Kidney glomerular epithelial cell (primary cell): ENCODE measurements at regions not wholly inside any gene's neighbourhood (a gene's known extent, or its start where the extent isn't known, plus 50 kb on each side); places are given as distances from the start of the nearest gene placed in this dataset.

Experiments used
- DNase-seq: peaks from one replicate; lab custom pipeline; 2025; lab: John Stamatoyannopoulos, UW

- no peak for DNase-seq
Measured at GRCh38 chr3:63046152-63046551, 170.9 kb upstream of the CADPS start.

- no peak for DNase-seq
Measured at GRCh38 chr3:63046580-63046979, 171.4 kb upstream of the CADPS start.

- DNase-seq = no peak
Measured at GRCh38 chr3:63047068-63047467, 171.9 kb upstream of the CADPS start.

- DNase-seq = no peak
Measured at GRCh38 chr3:63048367-63049326, 173.4 kb upstream of the CADPS start.

GRCh38 chr3:63050548-63051177, 175.4 kb upstream of the CADPS start:
- DNase-seq = no peak

GRCh38 chr3:63051920-63052319, 176.7 kb upstream of the CADPS start:
- no peak for DNase-seq

GRCh38 chr3:63056932-63057331, 181.7 kb upstream of the CADPS start:
- no peak for DNase-seq

- no peak for DNase-seq
Measured at GRCh38 chr3:63060412-63060811, 185.2 kb upstream of the CADPS start.

GRCh38 chr3:63061449-63061848, 186.2 kb upstream of the CADPS start:
- no peak for DNase-seq

- DNase-seq = no peak
Measured at GRCh38 chr3:63064209-63064755, 189.1 kb upstream of the CADPS start.

GRCh38 chr3:63067999-63068645, 192.9 kb upstream of the CADPS start:
- peak; percentile 19 for DNase-seq

GRCh38 chr3:63069806-63070475, 194.7 kb upstream of the CADPS start:
- DNase-seq = no peak

GRCh38 chr3:63070476-63070810, 195.2 kb upstream of the CADPS start:
- no peak for DNase-seq

- no peak for DNase-seq
Measured at GRCh38 chr3:63076357-63076756, 201.1 kb upstream of the CADPS start.

GRCh38 chr3:63086190-63086589, 191.9 kb upstream of the SYNPR start:
- DNase-seq = no peak

GRCh38 chr3:63089007-63089750, 188.9 kb upstream of the SYNPR start:
- no peak for DNase-seq

GRCh38 chr3:63089751-63090132, 188.4 kb upstream of the SYNPR start:
- DNase-seq = no peak

GRCh38 chr3:63090656-63091055, 187.5 kb upstream of the SYNPR start:
- DNase-seq = no peak

- DNase-seq = no peak
Measured at GRCh38 chr3:63092515-63092914, 185.6 kb upstream of the SYNPR start.

- no peak for DNase-seq
Measured at GRCh38 chr3:63094642-63095408, 183.3 kb upstream of the SYNPR start.
